ENCODE measurements at regions not wholly inside any gene's neighbourhood (a gene's known extent, or its start where the extent isn't known, plus 50 kb on each side); places are given as distances from the start of the nearest gene placed in this dataset.

DNA sequence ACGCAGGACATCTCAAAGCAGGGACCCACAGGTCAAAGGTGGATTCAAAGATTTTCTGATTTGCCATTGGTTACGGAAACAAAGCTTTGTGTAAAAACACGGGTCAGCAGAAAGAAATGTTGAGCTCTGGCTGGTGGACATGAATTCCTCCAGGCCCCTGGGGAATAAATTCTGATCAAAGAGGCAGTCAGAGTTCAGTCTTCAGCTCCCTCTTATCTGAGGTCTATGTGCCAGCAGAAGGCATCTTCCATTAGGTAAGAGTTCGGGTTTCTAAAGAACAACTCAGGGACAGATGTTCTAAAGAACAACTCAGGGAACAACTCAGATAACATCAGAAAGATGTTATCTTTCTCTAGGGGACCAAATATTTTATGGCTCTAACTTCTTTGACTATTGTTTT, 64.9 kb upstream of the PALS2 start:
- H3K27ac ChIP-seq (ENCODE audit: low read depth in 2 of 2, low read length in 1 of 2) = no peak overlapping the region
- TF ChIP-seq, protein P1, sequence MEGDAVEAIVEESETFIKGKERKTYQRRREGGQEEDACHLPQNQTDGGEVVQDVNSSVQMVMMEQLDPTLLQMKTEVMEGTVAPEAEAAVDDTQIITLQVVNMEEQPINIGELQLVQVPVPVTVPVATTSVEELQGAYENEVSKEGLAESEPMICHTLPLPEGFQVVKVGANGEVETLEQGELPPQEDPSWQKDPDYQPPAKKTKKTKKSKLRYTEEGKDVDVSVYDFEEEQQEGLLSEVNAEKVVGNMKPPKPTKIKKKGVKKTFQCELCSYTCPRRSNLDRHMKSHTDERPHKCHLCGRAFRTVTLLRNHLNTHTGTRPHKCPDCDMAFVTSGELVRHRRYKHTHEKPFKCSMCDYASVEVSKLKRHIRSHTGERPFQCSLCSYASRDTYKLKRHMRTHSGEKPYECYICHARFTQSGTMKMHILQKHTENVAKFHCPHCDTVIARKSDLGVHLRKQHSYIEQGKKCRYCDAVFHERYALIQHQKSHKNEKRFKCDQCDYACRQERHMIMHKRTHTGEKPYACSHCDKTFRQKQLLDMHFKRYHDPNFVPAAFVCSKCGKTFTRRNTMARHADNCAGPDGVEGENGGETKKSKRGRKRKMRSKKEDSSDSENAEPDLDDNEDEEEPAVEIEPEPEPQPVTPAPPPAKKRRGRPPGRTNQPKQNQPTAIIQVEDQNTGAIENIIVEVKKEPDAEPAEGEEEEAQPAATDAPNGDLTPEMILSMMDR (IDR thresholded peaks at IDR 0.05) = no peak
- TF ChIP-seq, protein P2, sequence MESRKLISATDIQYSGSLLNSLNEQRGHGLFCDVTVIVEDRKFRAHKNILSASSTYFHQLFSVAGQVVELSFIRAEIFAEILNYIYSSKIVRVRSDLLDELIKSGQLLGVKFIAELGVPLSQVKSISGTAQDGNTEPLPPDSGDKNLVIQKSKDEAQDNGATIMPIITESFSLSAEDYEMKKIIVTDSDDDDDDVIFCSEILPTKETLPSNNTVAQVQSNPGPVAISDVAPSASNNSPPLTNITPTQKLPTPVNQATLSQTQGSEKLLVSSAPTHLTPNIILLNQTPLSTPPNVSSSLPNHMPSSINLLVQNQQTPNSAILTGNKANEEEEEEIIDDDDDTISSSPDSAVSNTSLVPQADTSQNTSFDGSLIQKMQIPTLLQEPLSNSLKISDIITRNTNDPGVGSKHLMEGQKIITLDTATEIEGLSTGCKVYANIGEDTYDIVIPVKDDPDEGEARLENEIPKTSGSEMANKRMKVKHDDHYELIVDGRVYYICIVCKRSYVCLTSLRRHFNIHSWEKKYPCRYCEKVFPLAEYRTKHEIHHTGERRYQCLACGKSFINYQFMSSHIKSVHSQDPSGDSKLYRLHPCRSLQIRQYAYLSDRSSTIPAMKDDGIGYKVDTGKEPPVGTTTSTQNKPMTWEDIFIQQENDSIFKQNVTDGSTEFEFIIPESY (IDR thresholded peaks at IDR 0.05; ENCODE audit: borderline replicate concordance, low read depth) = no peak
- TF ChIP-seq USF1 (IDR thresholded peaks at IDR 0.05; ENCODE audit: borderline replicate concordance, low read depth) (no peak), MAX (IDR thresholded peaks at IDR 0.05; ENCODE audit: low read depth) (no peak)
- no peaks in the 10 kb centered on the region for H3K36me3 ChIP-seq (replicated peaks in 1 of 2; ENCODE audit: control insufficient read depth in 1 of 2, insufficient read depth in 2 of 2, low read length in 1 of 2)
- no peaks in the 10 kb centered on the region for H3K79me2 ChIP-seq (ENCODE audit: insufficient read depth)
- ChIA-PET CTCF (interaction anchor here (0.8 kb wide), 1 partner anchor 8 kb away, joined by 4 read pairs; no protein-coding TSS in a partner anchor), POLR2A (no interaction called here)
- no peak overlapping the region for H3K4me2 ChIP-seq
- no peak overlapping the region for H2AFZ ChIP-seq (ENCODE audit: low read depth)
- H3K4me1 ChIP-seq (ENCODE audit: control insufficient read depth in 1 of 2, insufficient read depth in 2 of 2, low read depth in 1 of 2, low read length in 1 of 2) = no peaks in the 10 kb centered on the region
- no peaks in the 10 kb centered on the region for H3K9me3 ChIP-seq
- H3F3A ChIP-seq (replicated peaks; ENCODE audit: insufficient read depth) = no peaks in the 10 kb centered on the region
- H3K27me3 ChIP-seq (ENCODE audit: insufficient read depth) = no peaks in the 10 kb centered on the region
- no peak overlapping the region for H3K4me3 ChIP-seq (ENCODE audit: low read depth in 2 of 2, low read length in 1 of 2)
- no peaks in the 10 kb centered on the region for H3K9me2 ChIP-seq
- H3K9ac ChIP-seq = no peak overlapping the region
- no peaks in the 10 kb centered on the region for H4K20me1 ChIP-seq (ENCODE audit: insufficient read depth)
- 55% methylated on average over 4 of the region's 4 CpGs for WGBS (ENCODE audit: low lambda C conversion rate)
- DNase-seq = no peak

DNA sequence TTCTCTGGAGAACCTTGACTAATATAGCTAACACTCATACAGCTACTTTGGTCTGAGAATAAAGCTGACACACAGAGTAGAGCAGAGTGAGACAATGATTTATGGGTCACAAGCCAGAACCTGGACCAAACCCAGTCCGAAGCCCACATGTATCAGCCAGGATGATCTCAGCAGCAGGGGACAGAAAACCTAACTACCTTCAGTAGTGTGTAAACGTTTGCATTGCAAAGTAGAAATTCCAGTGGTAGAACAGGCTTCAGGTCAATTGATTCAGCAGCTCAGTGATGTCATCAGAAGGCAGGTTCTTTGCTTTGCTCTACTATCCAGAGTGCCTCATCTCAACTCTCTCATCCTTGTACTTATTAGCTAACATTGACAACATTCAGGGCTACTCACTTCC, 62.5 kb upstream of the PALS2 start:
- Histone ChIP-seq H3K36me3 (replicated peaks in 1 of 2; ENCODE audit: control insufficient read depth in 1 of 2, insufficient read depth in 2 of 2, low read length in 1 of 2) (no peaks in the 10 kb centered on the region), H3K9me2 (no peaks in the 10 kb centered on the region), H2AFZ (ENCODE audit: low read depth) (no peak overlapping the region), H3K27me3 (ENCODE audit: insufficient read depth) (no peaks in the 10 kb centered on the region; the same call in 1 of the 2 replicates), H3K4me2 (no peak overlapping the region), H3K9ac (no peak overlapping the region), H3K4me1 (ENCODE audit: control insufficient read depth in 1 of 2, insufficient read depth in 2 of 2, low read depth in 1 of 2, low read length in 1 of 2) (no peaks in the 10 kb centered on the region), H3K4me3 (ENCODE audit: low read depth in 2 of 2, low read length in 1 of 2) (no peak overlapping the region), H3K79me2 (ENCODE audit: insufficient read depth) (no peaks in the 10 kb centered on the region), H4K20me1 (ENCODE audit: insufficient read depth) (no peaks in the 10 kb centered on the region), H3F3A (replicated peaks; ENCODE audit: insufficient read depth) (no peaks in the 10 kb centered on the region), H3K27ac (ENCODE audit: low read depth in 2 of 2, low read length in 1 of 2) (no peak overlapping the region), H3K9me3 (no peaks in the 10 kb centered on the region)
- TF ChIP-seq MEF2A (IDR thresholded peaks at IDR 0.05; ENCODE audit: borderline replicate concordance, low read depth) (no peak), TCF12 (IDR thresholded peaks at IDR 0.05) (no peak), JUND (IDR thresholded peaks at IDR 0.05) (no peak), RXRA (IDR thresholded peaks at IDR 0.05; ENCODE audit: borderline replicate concordance, low read depth) (no peak)
- no peak for DNase-seq
- WGBS (ENCODE audit: low lambda C conversion rate) = 5% methylated on average over 2 of the region's 2 CpGs
- ChIA-PET CTCF (interaction anchor here (0.6 to 1.1 kb wide), 3 partner anchors 12 to 1054 kb away, joined by 3 to 4 read pairs (median 3); no protein-coding TSS in a partner anchor), POLR2A (no interaction called here)

Data from SK-N-SH (cell line).